ENCODE measurements at regions not wholly inside any gene's neighbourhood (a gene's known extent, or its start where the extent isn't known, plus 50 kb on each side); places are given as distances from the start of the nearest gene placed in this dataset.

DNA sequence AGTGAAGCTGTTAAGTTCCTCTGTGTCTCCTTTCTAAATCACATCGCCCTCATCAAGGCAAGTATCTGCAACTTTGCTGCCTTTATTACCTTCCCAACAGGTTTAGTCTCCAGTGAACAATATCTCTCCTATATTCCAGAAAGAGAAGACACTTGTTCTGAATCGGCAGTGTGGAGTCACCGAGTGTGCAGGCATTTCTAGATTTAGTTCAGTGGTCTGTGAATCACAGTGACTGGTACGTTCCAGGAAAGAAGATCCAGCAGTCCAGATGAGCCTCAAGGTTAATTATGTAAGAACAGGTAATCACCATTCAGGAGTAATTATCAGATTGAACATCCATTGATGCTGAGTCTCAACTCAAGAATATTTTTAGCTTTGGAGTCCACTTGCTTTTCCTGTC, 497.0 kb downstream of the FOXO1 start:
- no peak for DNase-seq (ENCODE audit: low read depth)

DNA sequence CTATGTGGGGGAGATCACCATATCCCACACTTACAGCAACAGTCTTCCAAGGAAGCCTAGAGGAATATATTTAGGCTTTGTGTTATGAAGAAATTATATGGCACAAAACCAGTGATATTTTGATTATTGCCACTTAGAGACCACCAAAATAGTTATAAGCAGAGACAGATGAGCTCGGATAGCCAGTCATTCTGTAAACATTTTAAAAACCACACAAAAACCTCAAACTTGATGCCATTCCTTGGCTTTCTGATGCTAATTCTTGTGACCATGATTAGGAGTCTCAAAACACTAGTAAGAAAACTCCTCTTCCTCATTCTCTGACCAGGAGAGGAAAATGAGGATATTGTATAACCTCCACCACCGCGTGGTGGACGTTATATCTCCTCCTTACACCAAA, 496.4 kb downstream of the FOXO1 start:
- no peak for DNase-seq (ENCODE audit: low read depth)

DNA sequence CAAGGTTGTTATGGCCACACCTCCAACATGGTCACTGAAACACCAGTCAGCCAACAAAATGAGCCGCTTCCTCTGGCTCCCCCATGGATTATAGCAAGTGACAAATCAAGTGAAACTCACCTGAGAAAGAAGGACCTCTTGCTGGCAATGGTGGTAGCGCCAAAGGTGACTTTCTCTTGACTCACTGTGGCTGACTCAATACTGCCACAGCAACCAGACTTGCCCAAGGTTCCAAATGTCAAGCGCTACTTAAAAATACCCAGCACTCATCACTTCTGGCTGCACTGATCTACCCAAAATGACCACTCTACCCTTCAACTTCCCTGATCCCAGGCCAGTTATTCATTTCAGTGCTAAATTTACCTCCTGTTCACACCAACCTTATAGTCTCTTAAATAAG, 495.5 kb downstream of the FOXO1 start:
- peak; percentile 46 for DNase-seq (ENCODE audit: low read depth)

DNA sequence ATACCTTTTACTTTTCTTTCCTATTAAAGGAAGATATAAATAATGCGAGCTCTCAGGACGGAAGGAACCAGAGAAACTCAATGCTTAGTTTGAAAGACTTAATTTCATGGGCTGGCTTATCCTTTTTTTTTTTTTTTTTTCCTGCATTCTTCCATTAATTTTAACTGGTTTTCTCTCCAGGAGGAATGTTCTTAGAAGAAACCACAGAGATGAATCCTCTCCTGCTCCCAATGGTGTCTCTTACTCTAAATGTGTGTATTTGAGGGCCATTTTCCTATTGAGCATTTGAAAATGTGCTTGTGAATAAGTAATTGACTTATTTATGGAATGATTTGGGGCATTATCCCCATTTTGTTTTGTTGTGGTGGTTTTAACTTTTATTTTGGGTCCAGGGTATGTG, 494.9 kb downstream of the FOXO1 start:
- no peak for DNase-seq (ENCODE audit: low read depth)

DNA sequence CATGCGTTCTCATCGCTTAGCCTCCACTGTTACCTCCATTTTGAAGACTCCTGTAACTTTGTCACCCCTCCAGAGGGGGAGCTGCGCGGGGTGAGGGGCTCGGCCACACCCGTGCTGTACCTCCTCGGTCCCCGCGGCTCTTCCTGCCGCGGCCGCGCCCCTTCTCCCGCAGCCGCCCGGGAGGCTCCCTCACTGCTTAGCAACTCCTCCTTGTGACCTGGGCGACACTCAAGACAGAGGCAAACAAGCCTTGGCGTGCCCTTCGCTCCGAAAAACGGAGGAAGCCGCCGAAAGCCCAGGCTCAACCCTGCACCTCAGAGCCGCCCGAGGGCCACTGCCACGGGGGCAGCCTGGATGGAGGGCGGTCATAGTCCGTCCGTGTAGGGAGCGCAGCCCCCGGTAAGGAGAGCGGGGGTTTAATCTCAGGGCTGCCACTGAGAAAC, 494.3 kb downstream of the FOXO1 start:
- DNase-seq (ENCODE audit: low read depth): no peak

DNA sequence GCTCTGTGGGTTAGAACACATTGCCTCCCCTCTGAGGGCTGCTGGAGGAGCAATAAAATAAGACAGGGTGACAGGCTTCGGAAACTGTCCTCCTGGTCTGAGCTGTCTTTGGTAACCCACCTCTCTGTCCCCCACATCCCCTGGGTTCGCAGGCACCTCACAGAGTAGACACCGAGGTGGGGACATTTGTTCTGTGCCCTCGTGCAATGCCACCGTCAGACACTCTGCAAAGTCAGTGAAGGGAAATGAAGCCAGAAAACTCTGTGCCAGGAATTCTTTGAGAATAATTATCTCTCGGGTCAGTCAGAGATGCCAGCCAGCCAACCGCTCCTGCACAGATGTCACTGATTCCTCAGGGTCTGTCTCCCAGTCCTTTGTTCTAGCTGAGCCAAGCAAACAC, 493.6 kb downstream of the FOXO1 start:
- no peak for DNase-seq (ENCODE audit: low read depth)

DNA sequence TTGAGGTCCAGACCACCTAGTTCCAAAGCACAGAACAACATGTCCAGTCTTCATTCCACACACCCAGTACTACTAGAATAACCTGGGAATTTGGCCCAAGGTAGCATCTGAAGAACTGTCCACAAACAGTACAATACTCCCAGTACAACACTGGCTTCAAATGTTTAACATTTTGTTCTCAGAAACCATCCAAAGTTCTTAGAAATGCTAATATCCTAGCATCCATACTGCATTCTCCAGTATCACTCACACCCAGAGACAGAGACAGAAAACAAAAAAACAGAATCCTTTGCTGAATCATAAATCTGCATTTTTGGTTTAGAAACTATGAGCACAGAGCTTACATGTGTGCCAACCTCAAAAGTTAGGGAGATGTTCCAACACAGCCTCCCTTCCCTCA, 490.8 kb downstream of the FOXO1 start:
- DNase-seq (ENCODE audit: low read depth): no peak

DNA sequence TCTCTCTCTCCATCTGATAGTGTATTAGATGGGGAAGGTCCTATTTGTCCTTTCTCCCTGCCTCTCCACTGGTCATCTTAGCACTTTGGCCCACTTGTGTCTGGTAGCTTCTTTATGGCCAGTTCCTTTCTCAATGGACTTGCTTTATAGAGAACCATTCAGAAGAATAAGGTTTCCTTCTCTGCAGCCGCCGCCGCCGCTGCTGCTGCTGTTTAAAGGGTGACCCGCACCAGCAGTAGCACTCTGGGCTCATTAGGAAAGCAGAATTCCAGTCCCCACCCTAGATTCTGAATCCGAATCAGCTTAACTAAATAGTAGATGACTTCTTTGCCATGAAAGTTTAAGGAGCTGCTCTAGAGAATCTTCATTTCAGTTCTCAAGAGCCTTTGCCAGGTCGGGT, 490.2 kb downstream of the FOXO1 start:
- DNase-seq (ENCODE audit: low read depth): no peak

DNA sequence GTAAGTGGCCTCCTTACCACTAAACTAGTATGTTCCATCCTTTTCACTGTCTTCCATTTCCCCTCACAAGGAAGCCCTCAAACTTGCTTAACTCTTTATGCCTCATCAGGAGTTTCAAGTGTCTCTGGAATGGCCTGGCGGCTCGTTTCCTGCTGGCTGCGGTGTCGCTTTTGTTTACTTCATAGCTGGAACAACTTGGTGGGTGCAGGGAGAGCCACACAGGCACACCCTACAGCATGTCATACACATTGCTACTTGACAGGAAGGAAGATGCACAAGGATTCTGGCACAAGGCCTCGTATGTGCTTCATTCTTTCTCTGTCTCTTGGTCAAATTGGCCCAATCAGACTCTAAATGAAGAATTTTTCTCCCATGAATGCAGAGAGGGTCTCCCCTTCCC, 488.3 kb downstream of the FOXO1 start:
- no peak for DNase-seq (ENCODE audit: low read depth)

DNA sequence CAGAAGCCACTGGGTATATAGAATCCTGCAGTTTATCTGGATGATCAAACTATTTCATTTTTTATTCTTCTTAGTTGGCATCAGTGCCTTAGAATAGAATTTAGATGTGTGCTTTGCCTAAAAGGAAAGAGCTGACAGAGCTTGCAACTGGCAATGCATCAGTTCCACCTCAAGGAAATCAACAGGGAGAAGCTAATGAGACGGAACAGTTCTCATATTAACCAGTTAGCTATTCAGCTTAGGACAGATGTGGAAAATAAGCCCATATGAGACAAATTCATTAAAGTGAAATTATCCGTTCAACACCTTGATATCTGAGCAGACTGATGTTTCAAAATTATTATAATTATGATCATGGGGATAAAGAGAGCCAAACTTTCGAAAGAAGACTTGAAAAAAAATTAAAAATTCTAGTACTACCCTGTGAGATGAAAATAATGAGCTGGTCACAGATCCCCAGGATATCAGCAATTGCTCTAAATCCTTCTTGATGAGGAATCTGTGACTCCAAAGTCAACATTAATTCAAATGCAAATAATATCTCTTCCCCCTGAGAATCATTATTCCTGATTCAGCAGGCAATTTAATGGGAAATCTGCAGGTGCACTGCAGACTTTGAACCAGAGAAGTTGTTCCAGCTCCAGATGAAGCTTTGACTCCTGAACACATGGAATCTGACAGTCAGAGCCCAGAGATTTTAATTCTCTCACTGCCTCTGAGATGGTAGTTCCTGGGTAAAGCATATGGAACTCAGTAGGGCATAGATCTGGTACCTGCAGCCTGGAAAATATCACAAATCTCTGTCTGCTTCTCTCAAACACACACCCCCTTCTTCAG, 486.8 kb downstream of the FOXO1 start:
- no peak for DNase-seq (ENCODE audit: low read depth)

DNA sequence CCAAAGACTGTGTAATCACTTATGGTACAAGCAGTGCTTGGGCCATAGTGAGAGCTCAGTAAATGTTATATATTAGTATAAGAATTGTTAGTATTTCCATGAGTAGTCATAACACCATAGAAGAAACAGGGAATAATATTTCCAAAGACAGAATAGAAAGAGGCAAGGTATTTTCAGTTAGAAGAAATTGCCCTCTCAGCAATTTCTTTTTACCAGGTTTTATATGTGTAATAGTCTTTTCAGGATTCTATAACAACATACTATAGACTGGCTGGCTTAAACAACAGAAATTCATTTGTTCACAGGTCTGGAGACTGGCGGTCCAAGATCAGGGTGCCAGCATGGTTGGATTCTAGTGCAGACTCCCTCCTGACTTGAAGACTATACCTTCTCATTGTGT, 485.7 kb downstream of the FOXO1 start:
- DNase-seq (ENCODE audit: low read depth): no peak

DNA sequence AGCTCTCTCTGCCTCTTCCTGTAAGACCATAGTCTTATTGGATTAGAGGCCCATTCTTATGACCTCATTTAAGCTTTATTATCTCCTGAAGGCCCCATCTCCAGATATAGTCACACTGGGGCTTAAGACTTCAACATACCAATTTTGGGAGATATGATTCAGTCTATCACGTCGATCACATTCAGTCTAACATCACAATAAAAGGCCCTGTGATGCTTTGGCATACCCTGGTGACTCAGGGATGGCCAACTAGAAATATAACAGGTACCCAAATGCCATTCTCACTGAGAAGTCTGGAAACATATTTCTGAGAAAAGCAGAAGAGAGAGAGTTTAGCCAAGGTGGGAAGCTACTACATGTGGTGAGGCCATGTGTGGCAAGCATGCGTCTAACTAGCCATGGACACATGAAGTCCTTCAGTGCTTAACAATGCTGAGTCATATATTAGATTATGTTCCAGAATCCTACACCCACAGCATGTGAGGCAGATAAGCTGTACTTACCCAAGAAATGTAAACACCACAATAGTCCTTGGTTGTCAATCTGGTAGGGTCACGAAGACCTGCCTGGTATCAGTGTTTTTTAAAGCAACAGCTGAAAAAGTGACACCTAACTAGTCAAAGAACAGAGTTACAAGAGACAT, 485.1 kb downstream of the FOXO1 start:
- DNase-seq (ENCODE audit: low read depth): no peak

DNA sequence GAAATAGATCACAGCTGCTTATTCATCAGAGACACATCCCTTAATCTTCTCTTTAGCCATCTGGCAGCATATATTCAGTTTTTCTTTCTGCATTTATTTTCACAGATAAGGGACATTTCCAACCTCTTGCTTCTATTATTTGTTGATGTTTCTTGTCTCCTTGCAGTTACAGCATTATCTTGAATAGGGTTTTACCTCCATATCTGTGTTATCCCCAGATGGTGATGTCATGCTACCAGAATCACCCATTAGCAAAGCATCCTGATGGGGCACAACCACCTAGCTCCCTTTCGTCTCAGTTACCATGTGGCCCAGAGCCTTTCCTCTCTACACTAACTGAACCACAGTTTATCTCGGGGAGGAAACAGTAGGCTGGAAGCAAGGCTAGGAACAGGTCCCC, 483.9 kb downstream of the FOXO1 start:
- DNase-seq (ENCODE audit: low read depth): no peak

DNA sequence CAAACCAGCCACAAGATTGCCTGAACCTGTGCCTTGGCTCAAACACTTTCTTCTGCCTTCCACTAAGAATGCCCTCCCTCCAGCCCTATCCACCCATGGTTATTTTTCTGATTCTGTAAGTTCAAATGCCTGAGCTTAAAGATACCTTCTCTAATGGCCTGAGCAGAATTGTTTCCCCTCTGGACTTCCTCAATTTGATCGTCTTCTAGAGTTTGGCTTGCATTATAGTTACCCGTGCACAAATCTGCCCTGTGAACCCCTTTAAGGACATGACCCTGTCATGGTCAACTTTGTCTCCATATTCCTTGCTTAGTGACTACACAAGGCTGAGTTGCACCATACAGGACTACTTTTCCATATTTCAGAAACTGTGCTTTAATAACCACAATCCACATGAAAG, 481.0 kb downstream of the FOXO1 start:
- DNase-seq (ENCODE audit: low read depth): no peak

DNA sequence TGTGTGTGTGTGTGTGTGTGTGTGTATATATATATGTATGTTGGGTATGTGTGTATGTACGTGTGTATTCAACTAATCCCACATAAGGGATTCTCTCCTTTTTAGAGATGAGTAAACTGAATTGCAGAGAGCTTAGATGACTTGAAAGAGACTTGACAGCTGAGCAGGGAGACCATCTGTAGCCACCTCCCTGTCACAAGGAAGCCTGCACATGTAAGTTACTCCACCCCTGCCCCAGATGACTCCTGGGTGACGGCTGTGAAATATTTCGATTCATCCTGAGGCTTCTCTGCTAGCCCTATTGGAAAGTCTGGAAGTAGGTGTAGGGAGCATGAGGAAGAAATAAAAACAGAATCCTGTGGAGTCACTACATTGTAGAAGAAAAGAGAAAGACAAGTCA, 480.4 kb downstream of the FOXO1 start:
- DNase-seq (ENCODE audit: low read depth): no peak

DNA sequence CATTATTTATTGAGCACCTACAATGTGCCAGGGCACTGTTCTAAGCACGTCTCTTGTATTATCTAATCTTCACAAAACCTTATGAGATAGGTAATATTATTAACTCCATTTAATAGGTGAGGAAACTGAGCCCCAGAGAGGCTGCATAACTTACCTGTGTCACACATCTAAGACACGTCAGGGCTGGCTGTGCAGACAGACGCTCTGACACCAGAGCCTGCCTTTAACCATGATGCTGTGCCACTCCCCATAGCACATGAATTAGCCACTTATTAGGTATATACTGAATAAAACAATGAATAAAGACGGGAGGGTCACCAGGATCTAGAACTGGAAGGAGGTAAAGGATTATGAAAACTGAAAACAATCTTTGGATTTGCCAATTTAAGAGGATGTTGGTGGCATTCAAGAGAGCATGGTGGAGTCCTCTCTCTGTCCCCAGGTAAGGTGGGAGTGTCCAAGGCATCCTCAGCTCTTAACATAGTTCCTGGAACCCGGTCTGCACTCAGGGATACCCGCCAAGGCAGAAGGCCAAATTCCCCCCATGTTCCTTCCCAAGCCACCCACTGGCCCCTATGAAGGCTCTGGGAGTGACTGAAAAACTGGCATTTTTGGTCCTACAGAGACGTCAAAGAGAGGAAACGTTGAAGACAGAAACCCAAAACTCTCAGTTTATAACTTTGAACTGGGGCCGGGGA, 479.7 kb downstream of the FOXO1 start:
- DNase-seq (ENCODE audit: low read depth): no peak

DNA sequence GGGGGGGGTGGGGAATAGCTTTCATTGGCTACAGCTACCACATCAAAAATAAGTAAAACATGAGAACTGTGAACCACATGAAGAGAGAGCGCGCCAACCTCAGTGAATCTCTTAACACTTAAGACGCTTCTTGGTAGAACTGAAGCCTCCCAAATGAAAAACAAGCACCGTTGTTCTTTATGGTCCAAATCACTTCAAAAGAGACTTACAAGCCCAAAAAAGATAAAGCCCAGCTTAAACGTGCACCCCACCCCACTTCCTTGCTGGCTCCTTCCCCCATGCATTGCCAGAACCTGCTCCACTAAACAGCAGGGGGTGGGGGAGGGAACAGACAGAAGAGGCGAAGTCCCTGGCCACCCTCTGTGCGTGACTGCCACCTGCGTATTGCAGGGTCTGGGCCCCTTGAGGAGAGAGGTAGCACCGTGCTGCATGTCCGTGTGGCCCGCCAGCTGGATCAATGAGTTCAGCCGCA, 479.1 kb downstream of the FOXO1 start:
- DNase-seq (ENCODE audit: low read depth): peak; percentile 51

DNA sequence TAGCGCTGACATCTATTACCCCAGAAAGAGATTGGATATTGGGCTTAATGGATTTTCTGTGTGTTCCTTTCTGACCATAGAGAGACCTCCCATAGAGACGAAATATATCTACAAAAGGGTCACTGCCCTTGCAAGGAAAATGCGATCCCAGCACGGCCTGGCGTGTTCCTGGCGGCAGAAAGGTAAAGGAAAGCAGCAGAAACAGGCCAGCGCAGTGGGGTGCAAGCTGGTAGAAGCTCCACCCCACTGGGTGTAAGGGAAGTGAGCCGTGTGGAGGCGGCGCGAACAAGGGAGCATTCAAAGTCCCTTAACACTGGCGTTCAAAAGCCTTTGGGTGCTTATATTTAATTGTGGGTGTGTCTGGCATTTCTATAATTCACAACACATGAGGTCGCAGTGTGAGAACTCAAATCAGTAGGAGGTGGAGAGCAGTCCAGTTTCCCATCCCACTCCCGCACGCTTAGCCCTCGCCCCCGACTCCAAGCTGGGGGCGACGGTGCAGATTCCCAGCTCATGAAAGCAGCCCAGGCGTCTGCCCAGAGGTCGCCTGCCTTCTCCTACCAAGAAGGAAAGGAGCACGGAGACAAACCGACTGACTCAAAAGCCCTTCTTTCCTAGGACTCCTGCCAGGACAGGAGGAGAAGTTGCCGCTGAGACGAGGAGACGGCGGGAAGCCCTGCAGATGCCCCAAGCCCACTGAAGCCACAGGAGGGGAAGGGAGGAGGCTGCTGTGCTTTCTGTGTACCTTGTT, 478.4 kb downstream of the FOXO1 start:
- DNase-seq (ENCODE audit: low read depth): no peak

DNA sequence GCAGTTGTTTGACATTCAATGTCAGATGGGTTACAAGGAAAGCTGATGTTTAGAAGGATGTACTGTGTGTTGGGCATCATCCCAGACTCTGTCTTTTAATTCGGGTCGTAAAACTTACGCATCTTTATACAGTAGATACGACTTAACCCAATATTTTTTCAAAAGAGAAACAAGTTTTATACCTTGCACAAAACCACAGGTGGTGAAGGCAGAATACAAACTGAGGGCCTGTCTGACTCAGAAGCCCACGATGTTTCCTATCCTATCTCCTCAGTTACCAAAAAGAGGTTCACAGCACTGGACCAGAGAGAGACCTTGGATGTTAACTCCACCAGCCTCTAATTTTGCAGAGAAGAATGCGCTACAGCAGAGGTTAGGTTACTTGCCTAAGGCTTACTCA, 477.0 kb downstream of the FOXO1 start:
- DNase-seq (ENCODE audit: low read depth): no peak

DNA sequence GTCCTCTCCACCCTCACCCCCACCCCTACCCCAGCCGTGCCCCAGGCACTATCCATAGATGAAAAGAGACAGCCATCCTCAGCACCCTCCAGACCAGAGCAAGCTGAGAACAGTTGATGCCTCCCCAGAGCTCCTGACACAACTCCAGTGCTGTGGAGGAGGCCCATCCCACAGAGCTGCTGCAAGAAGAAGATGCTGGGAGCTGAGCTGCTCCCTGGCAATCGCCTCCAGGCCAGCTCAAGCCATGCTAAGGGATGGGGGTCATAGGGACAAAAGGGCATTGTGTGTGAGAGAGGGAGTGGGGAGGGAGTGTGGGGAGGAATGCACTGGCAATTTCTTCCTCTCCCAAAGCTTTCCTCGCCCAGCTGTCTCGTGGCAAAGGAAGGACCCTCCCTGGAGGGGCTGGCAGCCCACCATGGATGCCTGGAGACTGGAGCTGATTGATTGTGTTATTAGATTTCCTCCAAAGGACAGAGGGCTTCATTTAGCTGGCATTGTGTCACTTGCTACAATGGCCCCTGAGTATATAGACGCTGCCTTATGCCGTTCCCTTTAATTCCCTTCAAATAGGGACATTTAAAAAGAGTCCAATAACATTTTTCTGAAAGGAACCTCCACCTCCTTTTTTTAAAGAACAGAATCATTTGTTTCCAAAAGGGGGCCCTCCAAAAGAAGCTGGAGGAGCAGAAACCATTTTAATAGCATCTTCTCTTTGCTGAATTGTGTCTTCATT, 476.4 kb downstream of the FOXO1 start:
- no peak for DNase-seq (ENCODE audit: low read depth)

DNA sequence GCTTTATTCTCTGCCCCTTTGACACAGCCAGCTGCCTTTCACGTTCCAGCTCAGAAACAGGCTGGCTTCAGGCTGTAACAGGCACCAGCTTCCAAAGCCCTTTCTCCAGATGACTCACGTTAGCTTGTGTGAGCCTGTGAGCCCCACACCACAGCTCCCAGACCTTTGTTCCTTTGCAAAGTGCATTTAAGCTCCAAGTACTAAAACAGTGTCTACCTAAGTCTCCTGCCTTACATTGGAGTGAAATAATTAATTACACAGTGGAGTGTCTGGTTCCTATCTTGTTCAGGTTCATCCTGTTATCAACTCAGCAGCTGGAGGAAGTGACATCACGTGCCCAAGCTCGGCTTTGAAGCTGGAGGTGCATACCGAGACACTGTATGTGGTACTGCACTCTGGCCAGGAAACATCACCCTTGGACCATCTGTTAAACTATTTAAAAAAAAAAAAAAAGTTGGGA, 475.8 kb downstream of the FOXO1 start:
- peak; percentile 58 for DNase-seq (ENCODE audit: low read depth)
